Activated CD4-positive, alpha-beta T cell treated with anti-CD3 and anti-CD28 coated beads, Interleukin-2, amount 10 ng/mL, durations not matched to agents 24 days and 14 days (primary cell): ENCODE measurements at regions not wholly inside any gene's neighbourhood (a gene's known extent, or its start where the extent isn't known, plus 50 kb on each side); places are given as distances from the start of the nearest gene placed in this dataset.
A peak's percentile ranks its signal among the peaks of the same experiment; 100 is the strongest.
"Not testable (repeated sequence)": the region's sequence is repeated elsewhere in the genome, so short reads cannot be mapped to it uniquely, and the experiment has no call there.

Source experiments
- DNase-seq: peaks from one replicate; pipeline ENCODE4 v3.0.0; 2022
- H3K27ac Mint-ChIP-seq: one replicate; pipeline ENCODE4 v1.8.0; 2022; ENCODE audit warnings: mild to moderate bottlenecking, mixed read lengths
- H3K27me3 Mint-ChIP-seq: one replicate; pipeline ENCODE4 v1.8.0; 2022; ENCODE audit warnings: mixed read lengths
- H3K36me3 Mint-ChIP-seq: one replicate; pipeline ENCODE4 v1.8.0; 2022; ENCODE audit warnings: low read depth, mild to moderate bottlenecking, mixed read lengths
- H3K4me1 Mint-ChIP-seq: one replicate; pipeline ENCODE4 v1.8.0; 2021; ENCODE audit warnings: mixed read lengths
- H3K4me3 Mint-ChIP-seq: one replicate; pipeline ENCODE4 v1.8.0; 2022; ENCODE audit warnings: mild to moderate bottlenecking, moderate library complexity, mixed read lengths
- H3K9me3 Mint-ChIP-seq: one replicate; pipeline ENCODE4 v1.8.0; 2021; ENCODE audit warnings: mixed read lengths
- intact Hi-C: fragments of 100-400 bp; cut with micrococcal nuclease; formaldehyde crosslinking; loops from one replicate; pipeline ENCODE4 v1.15.1; 2023

DNA sequence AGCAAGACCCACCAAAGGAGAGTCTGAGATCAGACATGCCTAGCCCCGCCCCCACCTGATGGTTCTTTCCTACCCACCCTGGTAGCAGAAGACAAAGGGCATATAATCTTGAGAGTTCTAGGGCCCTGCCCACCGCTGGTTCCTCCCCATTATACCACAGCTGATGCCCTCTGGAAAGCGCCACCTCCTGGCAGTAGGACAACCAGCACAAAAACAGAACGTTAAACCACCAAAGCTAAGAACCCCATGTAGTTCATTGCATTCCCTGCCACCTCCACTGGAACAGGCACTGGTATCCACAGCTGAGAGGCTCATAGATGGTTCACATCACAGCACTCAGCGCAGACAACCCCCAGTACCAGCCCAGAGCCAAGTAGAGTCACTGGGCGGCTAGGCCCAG, 81.2 kb upstream of the TRPC7 start:
- Mint-ChIP-seq H3K9me3 (peaks cover 20% of the 10 kb centered on the region), H3K4me1 (peaks cover 4% of the 10 kb centered on the region), H3K27ac (no peak overlapping the region), H3K27me3 (no peaks in the 10 kb centered on the region), H3K36me3 (no peaks in the 10 kb centered on the region), H3K4me3 (no peak overlapping the region)
- DNase-seq: no peak
- intact Hi-C loops: no loop called here

DNA sequence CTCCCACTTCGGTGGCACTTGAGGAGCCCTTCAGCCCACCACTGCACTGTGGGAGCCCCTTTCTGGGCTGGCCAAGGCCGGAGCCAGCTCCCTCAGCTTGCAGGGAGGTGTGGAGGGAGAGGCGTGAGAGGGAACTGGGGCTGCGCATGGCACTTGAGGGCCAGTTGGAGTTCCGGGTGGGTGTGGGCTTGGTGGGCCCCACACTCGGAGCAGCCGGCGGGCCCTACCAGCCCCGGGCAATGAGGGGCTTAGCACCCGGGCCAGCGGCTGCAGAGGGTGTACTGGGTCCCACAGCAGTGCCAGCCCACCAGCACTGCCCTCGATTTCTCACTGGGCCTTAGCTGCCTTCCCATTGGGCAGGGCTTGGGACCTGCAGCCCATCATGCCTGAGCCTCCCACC, 78.8 kb upstream of the TRPC7 start:
- H3K27me3 Mint-ChIP-seq, intact Hi-C loops: not testable (repeated sequence)

DNA sequence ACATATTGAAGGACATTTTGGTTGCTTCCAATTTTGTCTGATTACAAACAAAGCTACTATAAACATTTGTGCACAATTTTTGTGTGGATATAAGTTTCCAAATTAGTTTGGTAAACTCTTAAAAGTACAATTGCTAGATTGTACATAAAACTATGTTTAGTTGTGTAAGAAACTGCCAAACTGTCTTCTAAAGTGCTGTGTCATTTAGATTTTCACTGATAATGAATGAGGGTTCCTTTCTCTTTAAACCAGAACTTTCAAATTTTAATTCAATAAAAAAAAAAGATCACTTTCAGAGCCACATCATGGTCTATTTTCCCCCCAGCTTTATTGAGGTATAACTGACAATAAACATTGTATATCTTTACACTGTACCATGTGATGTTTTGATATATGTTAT, 74.0 kb upstream of the TRPC7 start:
- intact Hi-C loops: loop anchor here (5.0 kb wide), 1 partner anchor 373 kb away; no protein-coding TSS in a partner anchor
- Mint-ChIP-seq H3K4me1 (no peaks in the 10 kb centered on the region), H3K9me3 (no peaks in the 10 kb centered on the region), H3K4me3 (no peak overlapping the region), H3K36me3 (no peaks in the 10 kb centered on the region), H3K27ac (no peak overlapping the region), H3K27me3 (no peaks in the 10 kb centered on the region)
- DNase-seq: no peak

More for the DNA sequence above, 78.8 kb upstream of the TRPC7 start:
- not testable (repeated sequence) for H3K9me3 Mint-ChIP-seq, H3K4me1 Mint-ChIP-seq, DNase-seq, H3K4me3 Mint-ChIP-seq, H3K27ac Mint-ChIP-seq, H3K36me3 Mint-ChIP-seq

GRCh38 chr5:136435946-136436543, 70.7 kb upstream of the TRPC7 start:
- H3K9me3 Mint-ChIP-seq: no peaks in the 10 kb centered on the region
- intact Hi-C loops: loop anchor here (5.0 kb wide), 1 partner anchor 376 kb away; no protein-coding TSS in a partner anchor
- H3K4me3 Mint-ChIP-seq: no peak overlapping the region
- no peaks in the 10 kb centered on the region for H3K36me3 Mint-ChIP-seq
- H3K27me3 Mint-ChIP-seq: no peaks in the 10 kb centered on the region
- H3K27ac Mint-ChIP-seq: no peak overlapping the region
- DNase-seq: no peak
- H3K4me1 Mint-ChIP-seq: no peaks in the 10 kb centered on the region

GRCh38 chr5:136434795-136435194, 69.5 kb upstream of the TRPC7 start:
- Mint-ChIP-seq H3K9me3 (no peaks in the 10 kb centered on the region), H3K36me3 (no peaks in the 10 kb centered on the region), H3K4me3 (no peak overlapping the region), H3K27me3 (no peaks in the 10 kb centered on the region), H3K27ac (no peak overlapping the region), H3K4me1 (no peaks in the 10 kb centered on the region)
- intact Hi-C loops: loop anchor here (5.0 kb wide), 1 partner anchor 378 kb away; no protein-coding TSS in a partner anchor
- DNase-seq: no peak

- H3K9me3 Mint-ChIP-seq: no peaks in the 10 kb centered on the region
- peak; percentile 26 for DNase-seq
- no peaks in the 10 kb centered on the region for H3K36me3 Mint-ChIP-seq
- no peak overlapping the region for H3K27ac Mint-ChIP-seq
- H3K27me3 Mint-ChIP-seq: no peaks in the 10 kb centered on the region
- intact Hi-C loops: no loop called here
- no peaks in the 10 kb centered on the region for H3K4me1 Mint-ChIP-seq
- H3K4me3 Mint-ChIP-seq: no peak overlapping the region
Measured at GRCh38 chr5:136432705-136433104, 67.4 kb upstream of the TRPC7 start.

GRCh38 chr5:136430081-136430480, 64.7 kb upstream of the TRPC7 start:
- Mint-ChIP-seq H3K4me1 (no peaks in the 10 kb centered on the region), H3K27me3 (no peaks in the 10 kb centered on the region), H3K27ac (no peak overlapping the region)

DNA sequence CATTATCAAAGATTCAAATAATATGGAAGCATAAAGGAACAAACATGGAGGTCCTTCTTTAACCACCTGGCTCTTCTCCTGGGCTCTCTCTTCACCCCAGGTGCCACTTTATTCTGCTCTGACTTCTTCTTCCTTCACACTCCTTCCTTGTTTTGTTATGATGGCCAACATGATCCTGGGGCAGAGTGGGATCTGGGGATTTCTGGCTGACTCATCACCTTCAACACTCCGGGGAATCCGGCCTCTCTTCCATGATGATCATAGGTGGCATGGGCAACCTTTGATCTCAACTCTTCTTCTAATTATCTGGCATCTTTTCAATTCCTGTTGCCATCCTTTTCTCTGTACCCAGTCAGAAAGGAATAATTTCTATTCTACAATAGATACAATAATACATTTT, 62.1 kb upstream of the TRPC7 start:
- Mint-ChIP-seq H3K4me3 (no peak overlapping the region), H3K9me3 (no peaks in the 10 kb centered on the region), H3K36me3 (no peaks in the 10 kb centered on the region), H3K4me1 (no peaks in the 10 kb centered on the region), H3K27ac (no peak overlapping the region), H3K27me3 (no peaks in the 10 kb centered on the region)
- DNase-seq: no peak
- intact Hi-C loops: loop anchor here (10.0 kb wide), 2 partner anchors 183 to 543 kb away; no protein-coding TSS in a partner anchor

More at GRCh38 chr5:136430081-136430480, 64.7 kb upstream of the TRPC7 start:
- intact Hi-C loops: no loop called here
- DNase-seq: no peak
- H3K4me3 Mint-ChIP-seq: no peak overlapping the region
- no peaks in the 10 kb centered on the region for H3K36me3 Mint-ChIP-seq
- H3K9me3 Mint-ChIP-seq: no peaks in the 10 kb centered on the region

DNA sequence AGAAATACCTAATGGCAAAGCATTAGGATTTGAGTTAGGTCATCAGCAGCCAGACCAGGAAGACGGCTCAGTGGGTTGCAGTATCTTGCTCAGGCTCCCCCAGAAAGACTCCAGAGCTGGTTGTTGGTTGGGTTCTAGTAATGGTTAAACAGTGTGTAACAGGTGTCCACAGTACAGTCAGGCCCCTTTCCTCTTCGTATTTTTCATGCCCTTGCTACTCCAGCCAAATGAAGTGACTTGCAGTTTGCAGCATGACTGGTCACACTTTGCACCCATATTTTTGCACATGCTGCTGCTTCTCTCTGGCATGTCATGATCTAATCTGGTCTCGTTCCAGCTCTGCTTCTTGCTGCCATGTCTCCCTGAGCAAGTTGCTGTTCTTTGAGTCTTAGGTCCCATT, 60.6 kb upstream of the TRPC7 start:
- no peaks in the 10 kb centered on the region for H3K36me3 Mint-ChIP-seq
- H3K9me3 Mint-ChIP-seq: no peaks in the 10 kb centered on the region

GRCh38 chr5:136424835-136425584, 59.7 kb upstream of the TRPC7 start:
- no peaks in the 10 kb centered on the region for H3K4me1 Mint-ChIP-seq
- peak; percentile 84 for DNase-seq
- no peak overlapping the region for H3K27ac Mint-ChIP-seq
- H3K4me3 Mint-ChIP-seq: no peak overlapping the region
- H3K36me3 Mint-ChIP-seq: no peaks in the 10 kb centered on the region
- intact Hi-C loops: loop anchor here (10.0 kb wide), 2 partner anchors 180 to 540 kb away; no protein-coding TSS in a partner anchor
- no peaks in the 10 kb centered on the region for H3K27me3 Mint-ChIP-seq
- no peaks in the 10 kb centered on the region for H3K9me3 Mint-ChIP-seq

More for the DNA sequence above, 60.6 kb upstream of the TRPC7 start:
- Mint-ChIP-seq H3K4me1 (no peaks in the 10 kb centered on the region), H3K4me3 (no peak overlapping the region), H3K27ac (no peak overlapping the region), H3K27me3 (no peaks in the 10 kb centered on the region)
- DNase-seq: peak; percentile 43
- intact Hi-C loops: loop anchor here (10.0 kb wide), 2 partner anchors 181 to 541 kb away; no protein-coding TSS in a partner anchor

DNA sequence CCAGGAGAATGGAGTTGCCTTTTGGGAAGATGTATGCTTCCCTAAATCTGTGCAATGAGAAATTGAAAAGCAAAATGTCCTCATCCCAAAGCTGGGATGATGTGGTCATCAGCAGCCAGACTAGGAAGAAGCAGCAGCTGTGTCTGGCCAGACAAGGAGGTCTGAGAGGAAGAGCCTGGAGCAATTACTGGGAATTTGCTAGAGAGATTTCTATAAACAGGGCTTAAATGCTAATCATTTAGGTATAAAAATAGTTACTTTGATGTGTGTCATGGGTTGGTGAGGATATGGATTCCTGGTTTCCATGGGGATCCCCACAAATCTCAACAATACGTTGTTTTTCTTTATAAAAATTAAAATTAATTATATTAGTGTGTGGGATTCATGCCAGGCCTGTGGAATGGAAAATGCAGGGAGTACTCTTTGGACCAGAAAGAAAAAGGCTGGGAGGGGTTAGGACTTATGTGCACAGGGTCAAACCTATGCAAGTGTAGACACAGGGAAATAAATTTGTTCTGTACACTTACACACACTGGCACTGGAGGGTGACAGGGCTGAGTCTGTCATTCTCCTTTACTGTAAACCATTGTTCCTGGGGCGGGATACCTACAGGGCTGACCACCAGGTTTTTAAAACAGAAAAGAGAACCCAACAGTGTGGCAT, 58.7 kb upstream of the TRPC7 start:
- peak; percentile 13 for DNase-seq
- Mint-ChIP-seq H3K4me3 (no peak overlapping the region), H3K9me3 (no peaks in the 10 kb centered on the region), H3K27ac (no peak overlapping the region), H3K4me1 (no peaks in the 10 kb centered on the region), H3K36me3 (no peaks in the 10 kb centered on the region), H3K27me3 (no peaks in the 10 kb centered on the region)
- intact Hi-C loops: loop anchor here (10.0 kb wide), 2 partner anchors 179 to 539 kb away; no protein-coding TSS in a partner anchor

- H3K27ac Mint-ChIP-seq: no peak overlapping the region
- H3K27me3 Mint-ChIP-seq: no peaks in the 10 kb centered on the region
- no peak overlapping the region for H3K4me3 Mint-ChIP-seq
- no peaks in the 10 kb centered on the region for H3K4me1 Mint-ChIP-seq
- intact Hi-C loops: loop anchor here (10.0 kb wide), 2 partner anchors 176 to 536 kb away; no protein-coding TSS in a partner anchor
- no peaks in the 10 kb centered on the region for H3K9me3 Mint-ChIP-seq
- H3K36me3 Mint-ChIP-seq: no peaks in the 10 kb centered on the region
- peak; percentile 17 for DNase-seq
Measured at GRCh38 chr5:136420168-136420898, 55.0 kb upstream of the TRPC7 start.

DNA sequence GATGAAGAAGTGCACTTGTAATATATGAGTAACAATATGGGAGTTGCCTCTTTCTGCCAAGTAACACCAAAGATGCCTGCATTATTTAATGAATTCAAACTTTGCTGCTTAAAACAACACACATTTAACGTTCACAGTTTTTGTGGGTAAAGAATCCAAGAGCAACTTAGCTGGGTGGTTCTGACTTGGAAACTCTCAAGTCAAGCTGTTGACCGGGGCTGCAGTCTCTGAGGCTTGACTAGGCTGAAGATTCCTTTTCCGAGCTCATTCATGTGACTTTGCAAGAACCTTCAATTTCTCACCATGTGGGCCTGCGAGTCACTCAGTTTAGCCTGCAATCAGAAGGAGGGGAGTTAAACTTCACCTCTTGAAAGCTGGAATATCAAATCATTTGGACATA, 53.0 kb upstream of the TRPC7 start:
- Mint-ChIP-seq H3K4me1 (no peaks in the 10 kb centered on the region), H3K27ac (no peak overlapping the region), H3K27me3 (no peaks in the 10 kb centered on the region), H3K36me3 (no peaks in the 10 kb centered on the region), H3K4me3 (no peak overlapping the region), H3K9me3 (no peaks in the 10 kb centered on the region)
- DNase-seq: peak; percentile 16
- intact Hi-C loops: no loop called here
